HG02981 (cell line): ENCODE measurements at regions not wholly inside any gene's neighbourhood (a gene's known extent, or its start where the extent isn't known, plus 50 kb on each side); places are given as distances from the start of the nearest gene placed in this dataset.

ENCODE experiments used
- ATAC-seq: cut with Tn5 transposase; IDR thresholded peaks from one replicate; pipeline ENCODE4 v1.9.1; 2021; ENCODE audit warnings: mild to moderate bottlenecking, moderate library complexity; ENCODE audit not compliant: unreplicated experiment

DNA sequence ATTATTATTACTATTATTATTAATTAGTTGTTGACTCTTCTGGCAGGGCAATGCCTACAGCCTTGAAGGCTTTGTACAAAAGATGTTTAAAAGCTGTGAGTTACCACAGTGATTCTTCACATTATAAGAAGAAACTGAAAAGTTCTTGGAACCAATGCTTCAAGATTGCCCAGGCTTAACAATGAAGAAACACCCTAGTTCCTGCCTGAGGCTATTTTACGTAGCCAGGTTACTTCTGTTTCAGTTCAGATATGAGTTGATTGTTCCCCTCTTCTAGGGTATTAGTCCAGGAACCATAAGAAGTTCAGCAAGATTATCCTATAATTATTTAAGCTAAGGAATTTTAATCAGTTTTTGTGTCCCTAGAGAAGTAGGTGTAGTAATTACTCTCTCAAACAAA, 154.6 kb upstream of the CDH12 start:
- ATAC-seq = no peak

GRCh38 chr5:23007236-23007635, 154.1 kb upstream of the CDH12 start:
- no peak for ATAC-seq

GRCh38 chr5:23001120-23001519, 148.0 kb upstream of the CDH12 start:
- ATAC-seq = no peak

DNA sequence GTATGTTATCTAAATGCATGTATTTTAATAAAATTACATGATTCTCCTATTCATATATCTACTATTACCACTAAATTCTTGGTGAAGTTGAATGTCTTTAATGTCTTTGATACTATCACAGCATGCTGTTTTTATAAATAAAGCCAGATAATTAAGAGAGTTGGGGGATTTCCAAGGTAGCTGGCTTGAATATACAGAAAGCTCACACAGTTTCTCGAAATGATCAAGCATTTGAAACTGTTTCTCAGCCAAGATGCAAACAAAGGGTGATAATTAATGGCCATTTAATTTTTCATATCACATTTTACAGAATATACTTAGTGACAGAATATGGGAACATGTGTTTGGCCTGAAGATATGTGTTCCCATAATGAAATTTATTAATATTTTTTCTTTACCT, 145.6 kb upstream of the CDH12 start:
- ATAC-seq = no peak

GRCh38 chr5:22998362-22998761, 145.2 kb upstream of the CDH12 start:
- no peak for ATAC-seq

DNA sequence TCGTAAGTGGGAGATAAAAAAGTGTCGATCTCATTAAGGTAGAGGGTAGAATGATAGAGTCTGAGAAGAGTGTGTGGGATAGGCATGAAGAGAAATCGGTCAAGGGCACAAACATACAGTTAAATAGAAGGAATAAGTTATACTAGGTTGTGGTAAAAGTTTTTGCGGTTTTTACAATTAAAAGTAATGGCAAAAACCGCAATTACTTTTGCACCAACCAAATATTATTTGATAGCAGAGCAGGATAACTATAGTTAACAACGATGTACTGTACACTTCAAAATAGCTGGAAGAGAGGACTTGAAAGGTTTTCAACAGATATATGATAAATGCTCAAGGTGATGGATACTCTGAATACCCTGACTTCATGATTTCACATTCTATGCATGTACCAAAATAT, 135.8 kb upstream of the CDH12 start:
- ATAC-seq = no peak

- ATAC-seq = no peak
These were observed 133.1 kb upstream of the CDH12 start for GRCh38 chr5:22986281-22986680.

DNA sequence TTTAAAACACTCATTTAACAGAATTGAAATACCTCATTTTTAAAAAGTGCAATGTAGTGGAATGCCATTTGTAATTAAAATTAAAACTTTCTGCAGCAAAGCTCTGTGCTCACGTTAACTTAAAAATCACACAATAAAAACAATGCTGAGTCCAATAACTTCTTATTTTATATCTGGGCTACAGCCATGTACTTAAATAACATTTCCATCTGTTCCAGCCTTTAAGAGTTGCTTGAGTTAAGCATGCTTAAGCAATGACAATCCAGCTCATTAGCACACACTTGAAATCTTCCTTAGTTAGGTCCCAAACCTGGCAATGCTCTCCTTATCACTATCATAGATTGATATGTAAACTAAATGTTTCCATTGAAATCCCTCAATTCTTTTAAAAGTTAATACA, 132.3 kb upstream of the CDH12 start:
- no peak for ATAC-seq

DNA sequence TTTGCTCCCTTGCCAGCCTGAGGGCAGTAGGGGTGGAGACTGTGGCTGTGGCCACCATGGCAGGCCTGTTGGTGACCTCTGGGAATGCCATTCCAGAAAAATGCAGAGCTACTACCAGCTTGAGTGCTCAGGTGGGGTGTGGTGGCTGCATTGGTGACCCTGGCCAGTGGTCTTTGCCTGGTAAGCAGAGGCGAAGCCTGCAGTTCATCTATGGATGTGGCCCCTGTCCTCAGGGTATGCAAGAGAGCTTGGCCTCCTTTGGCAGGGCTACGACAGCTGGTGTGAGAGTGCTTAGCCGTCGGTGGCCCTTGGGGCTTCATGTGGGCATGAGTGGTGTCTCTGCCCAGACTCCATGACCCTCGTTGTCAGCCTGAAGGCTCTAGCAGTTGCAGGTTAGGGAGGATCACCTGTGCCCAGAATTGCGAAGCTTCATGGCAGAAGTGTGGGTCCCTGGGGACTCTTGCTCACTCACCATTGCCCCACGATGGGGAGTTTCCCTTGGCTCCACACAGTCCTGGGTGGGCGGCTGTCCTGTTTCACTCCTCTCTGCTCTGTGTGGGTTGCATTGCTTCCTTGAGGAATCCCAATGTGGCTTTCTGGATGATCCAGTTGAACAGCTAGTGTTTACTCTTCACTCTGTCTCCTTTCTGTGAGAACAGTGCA, 117.9 kb upstream of the CDH12 start:
- ATAC-seq = no peak

GRCh38 chr5:22970491-22970890, 117.3 kb upstream of the CDH12 start:
- no peak for ATAC-seq

GRCh38 chr5:22968386-22968785, 115.2 kb upstream of the CDH12 start:
- no peak for ATAC-seq

GRCh38 chr5:22965960-22966359, 112.8 kb upstream of the CDH12 start:
- ATAC-seq = no peak

DNA sequence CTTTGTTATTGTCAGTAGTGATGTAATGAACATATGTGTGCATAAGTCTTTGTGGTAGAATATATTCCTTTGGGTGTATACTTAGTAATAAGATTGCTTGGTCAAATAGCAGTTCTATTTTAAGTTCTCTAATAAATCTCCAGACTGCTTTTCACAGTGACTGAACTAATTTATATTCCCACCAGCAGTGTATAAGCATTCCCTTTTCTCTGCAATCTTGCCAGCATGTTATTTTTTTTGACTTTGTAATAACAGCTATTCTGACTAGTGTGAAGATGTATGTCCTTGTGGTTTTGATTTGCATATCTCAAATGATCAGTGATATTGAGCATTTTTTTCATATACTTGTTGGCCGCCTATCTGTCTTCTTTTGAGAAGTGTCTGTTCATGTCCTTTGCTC, 111.5 kb upstream of the CDH12 start:
- no peak for ATAC-seq

DNA sequence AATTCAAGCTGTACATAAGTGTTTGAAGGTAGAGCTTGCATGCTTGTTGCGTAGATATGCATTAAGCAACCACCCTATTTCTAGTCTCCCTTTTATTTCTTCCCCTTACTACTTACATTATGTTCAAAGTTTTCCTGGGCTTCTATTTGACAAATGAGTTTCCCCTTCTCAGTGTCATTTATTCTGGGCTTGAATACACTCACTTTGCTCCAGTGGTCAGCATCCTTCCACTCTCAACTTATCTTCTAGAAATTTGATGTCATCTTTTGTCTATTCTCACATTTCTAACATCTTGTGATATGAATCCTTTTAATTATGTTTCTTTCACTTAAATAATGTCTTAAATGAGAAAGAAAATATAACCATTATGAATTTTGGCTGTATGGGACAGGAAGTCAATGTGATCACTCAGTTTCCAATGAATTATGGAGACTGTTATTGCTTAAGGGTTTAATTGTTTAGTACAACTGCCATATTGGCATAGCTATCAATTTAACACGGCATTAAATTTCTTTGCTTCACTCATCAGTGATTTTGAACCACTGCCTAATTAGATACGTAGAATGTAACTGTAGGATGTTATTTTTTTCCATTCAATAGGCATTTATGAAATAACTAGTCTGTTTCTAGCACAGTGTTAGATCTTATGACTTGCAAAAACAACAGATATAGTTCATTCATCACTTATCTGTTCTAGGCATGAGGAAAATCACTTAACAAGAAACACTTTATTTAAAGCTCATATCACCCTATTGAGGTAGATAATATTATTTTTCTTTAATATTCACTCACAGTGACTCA, 105.5 kb upstream of the CDH12 start:
- no peak for ATAC-seq

- ATAC-seq = no peak
These were observed 94.8 kb upstream of the CDH12 start for GRCh38 chr5:22947921-22948320.

GRCh38 chr5:22938362-22938761, 85.2 kb upstream of the CDH12 start:
- ATAC-seq = no peak

GRCh38 chr5:22928821-22929482, 75.8 kb upstream of the CDH12 start:
- no peak for ATAC-seq

GRCh38 chr5:22926574-22926973, 73.4 kb upstream of the CDH12 start:
- no peak for ATAC-seq

DNA sequence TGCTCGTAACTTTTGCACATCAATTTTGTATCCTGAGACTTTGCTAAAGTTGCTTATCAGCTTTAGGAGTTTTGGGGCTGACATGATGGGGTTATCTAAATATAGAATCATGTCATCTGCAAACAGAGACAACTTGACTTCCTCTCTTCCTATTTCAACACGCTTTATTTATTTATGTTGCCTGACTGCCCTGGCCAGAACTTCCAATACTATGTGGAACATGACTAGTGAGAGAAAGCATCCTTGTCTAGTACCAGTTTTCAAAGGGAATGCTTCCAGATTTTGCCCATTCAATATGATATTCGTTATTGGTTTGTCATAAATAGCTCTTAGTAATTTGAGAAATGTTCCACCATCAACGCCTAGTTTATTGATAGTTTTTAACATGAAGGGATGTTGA, 65.4 kb upstream of the CDH12 start:
- ATAC-seq = no peak

GRCh38 chr5:22916393-22916792, 63.2 kb upstream of the CDH12 start:
- ATAC-seq = no peak

DNA sequence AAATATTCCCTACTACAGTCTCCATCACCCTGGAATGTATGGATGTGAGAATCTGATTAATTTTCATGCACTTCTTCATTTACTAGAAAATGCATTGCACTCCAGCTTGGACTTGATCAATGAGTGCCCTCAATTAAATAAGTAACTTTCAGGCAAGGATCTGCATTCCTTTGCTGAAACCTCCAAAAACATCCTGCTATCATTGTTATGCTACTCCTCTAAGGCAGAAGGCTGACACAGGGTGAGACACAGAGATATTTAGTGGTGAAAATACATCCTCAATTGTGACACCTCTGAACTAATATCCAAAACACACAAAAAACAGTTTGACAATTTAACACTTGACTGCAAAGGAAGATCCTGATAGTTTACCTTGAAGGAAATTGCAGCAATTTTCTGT, 57.9 kb upstream of the CDH12 start:
- no peak for ATAC-seq

DNA sequence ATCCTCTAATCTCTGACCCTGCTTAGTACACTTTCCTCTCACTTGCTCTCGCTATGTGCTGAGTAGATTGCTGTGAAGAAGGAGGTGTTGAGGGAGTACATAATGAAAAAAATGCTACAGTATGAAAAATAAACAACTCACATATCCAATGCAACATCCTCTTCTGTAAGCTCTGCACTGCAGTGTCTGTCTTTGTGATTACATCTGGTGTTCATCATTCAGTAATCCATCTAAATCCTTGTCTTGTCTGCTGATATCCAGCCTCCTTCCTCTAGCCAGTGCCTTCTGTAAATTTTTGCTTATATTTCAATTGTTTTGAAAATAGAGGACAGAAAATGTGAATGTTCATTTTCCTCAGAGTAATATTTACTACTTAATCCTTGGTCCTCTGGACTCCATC, 57.4 kb upstream of the CDH12 start:
- ATAC-seq = no peak
